HG02943 (cell line): ENCODE measurements at regions not wholly inside any gene's neighbourhood (a gene's known extent, or its start where the extent isn't known, plus 50 kb on each side); places are given as distances from the start of the nearest gene placed in this dataset.
A peak's percentile ranks its signal among the peaks of the same experiment; 100 is the strongest.
"Not testable (repeated sequence)": the region's sequence is repeated elsewhere in the genome, so short reads cannot be mapped to it uniquely, and the experiment has no call there.

Experiments used
- ATAC-seq: cut with Tn5 transposase; IDR thresholded peaks from one replicate; pipeline ENCODE4 v1.9.1; 2021; ENCODE audit warnings: mild to moderate bottlenecking, low read depth, moderate library complexity; ENCODE audit not compliant: unreplicated experiment

- ATAC-seq = no peak
These were observed 211.6 kb downstream of the CENPC start for GRCh38 chr4:67333664-67334063.

- no peak for ATAC-seq
These were observed 212.7 kb downstream of the CENPC start for GRCh38 chr4:67332627-67333026.

GRCh38 chr4:67328393-67328792 is 216.9 kb downstream of the CENPC start:
- ATAC-seq = no peak

- ATAC-seq = no peak
These were observed 217.4 kb downstream of the CENPC start for GRCh38 chr4:67328018-67328278.

- ATAC-seq = peak; percentile 95
These were observed 217.9 kb downstream of the CENPC start for GRCh38 chr4:67327245-67328017.

- no peak for ATAC-seq
These were observed 219.5 kb downstream of the CENPC start for GRCh38 chr4:67325791-67326190.

GRCh38 chr4:67320645-67321044 is 224.7 kb downstream of the CENPC start:
- no peak for ATAC-seq

GRCh38 chr4:67319607-67320006 is 225.7 kb downstream of the CENPC start:
- ATAC-seq = not testable (repeated sequence)

- not testable (repeated sequence) for ATAC-seq
These were observed 244.7 kb downstream of the CENPC start for GRCh38 chr4:67300497-67301185.

GRCh38 chr4:67292636-67293035 is 252.7 kb downstream of the CENPC start:
- ATAC-seq = no peak

- ATAC-seq = no peak
These were observed 253.3 kb downstream of the CENPC start for GRCh38 chr4:67292045-67292444.

- ATAC-seq = no peak
These were observed 253.7 kb downstream of the CENPC start for GRCh38 chr4:67291644-67292043.

- no peak for ATAC-seq
These were observed 256.3 kb downstream of the CENPC start for GRCh38 chr4:67288964-67289363.

- no peak for ATAC-seq
These were observed 258.6 kb downstream of the CENPC start for GRCh38 chr4:67286724-67287123.

GRCh38 chr4:67282749-67283148 is 262.6 kb downstream of the CENPC start:
- no peak for ATAC-seq

GRCh38 chr4:67275179-67275750 is 270.0 kb downstream of the CENPC start:
- ATAC-seq = no peak

GRCh38 chr4:67274671-67275070 is 270.6 kb downstream of the CENPC start:
- ATAC-seq = not testable (repeated sequence)

GRCh38 chr4:67273666-67274065 is 271.6 kb downstream of the CENPC start:
- no peak for ATAC-seq

- ATAC-seq = no peak
These were observed 283.3 kb downstream of the CENPC start for GRCh38 chr4:67261971-67262370.

- ATAC-seq = no peak
These were observed 288.8 kb downstream of the CENPC start for GRCh38 chr4:67256388-67257043.

- no peak for ATAC-seq
These were observed 295.0 kb downstream of the CENPC start for GRCh38 chr4:67250131-67250896.
